ENCODE measurements at regions not wholly inside any gene's neighbourhood (a gene's known extent, or its start where the extent isn't known, plus 50 kb on each side); places are given as distances from the start of the nearest gene placed in this dataset.

DNA sequence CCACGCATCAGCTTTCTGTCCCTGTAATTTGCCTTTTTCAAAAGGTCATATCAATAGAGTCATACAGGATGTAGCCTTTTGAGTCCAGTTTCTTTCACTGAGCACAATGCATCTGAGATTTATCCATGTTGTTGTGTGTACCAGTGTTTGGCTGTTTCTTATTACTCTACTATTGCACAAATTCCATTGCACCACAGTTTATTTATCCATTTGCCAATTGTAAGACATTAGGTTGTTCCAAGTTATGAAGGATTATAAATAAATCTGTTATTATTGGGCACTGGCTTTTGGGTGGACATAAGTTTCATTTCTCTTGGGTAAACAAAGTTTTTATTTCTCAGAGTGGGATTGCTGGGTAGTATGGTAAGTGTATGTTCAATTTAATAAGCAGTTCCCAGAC, 68.3 kb upstream of the TBPL2 start:
- Histone ChIP-seq H3K27ac (ENCODE audit: low read depth in 2 of 2, low read length in 1 of 2) (no peak overlapping the region), H2AFZ (ENCODE audit: low read depth) (no peak overlapping the region), H3K79me2 (ENCODE audit: insufficient read depth) (no peaks in the 10 kb centered on the region), H3F3A (replicated peaks; ENCODE audit: insufficient read depth) (no peaks in the 10 kb centered on the region), H3K4me2 (no peak overlapping the region), H3K9me3 (no peaks in the 10 kb centered on the region), H4K20me1 (ENCODE audit: insufficient read depth) (no peaks in the 10 kb centered on the region), H3K9ac (no peak overlapping the region), H3K4me3 (ENCODE audit: low read depth in 2 of 2, low read length in 1 of 2) (no peak overlapping the region), H3K36me3 (replicated peaks in 1 of 2; ENCODE audit: control insufficient read depth in 1 of 2, insufficient read depth in 2 of 2, low read length in 1 of 2) (no peaks in the 10 kb centered on the region), H3K9me2 (no peaks in the 10 kb centered on the region), H3K27me3 (ENCODE audit: insufficient read depth) (no peaks in the 10 kb centered on the region), H3K4me1 (ENCODE audit: control insufficient read depth in 1 of 2, insufficient read depth in 2 of 2, low read depth in 1 of 2, low read length in 1 of 2) (no peaks in the 10 kb centered on the region; a peak in 1 of 4 replicates)
- POLR2A ChIA-PET, result no interaction called here
- TF ChIP-seq EP300 (IDR thresholded peaks at IDR 0.05; ENCODE audit: borderline replicate concordance in 1 of 2, low read depth in 1 of 2, low read length in 1 of 2) (no peak), EZH2phosphoT487 (IDR thresholded peaks at IDR 0.05; ENCODE audit: borderline replicate concordance, low read depth) (no peak), CHD2 (IDR thresholded peaks at IDR 0.05; ENCODE audit: low read length, partially characterized antibody) (no peak), POLR2AphosphoS5 (IDR thresholded peaks at IDR 0.05; ENCODE audit: low read depth, low read length) (no peak), RCOR1 (IDR thresholded peaks at IDR 0.05; ENCODE audit: low read length) (no peak), NFIC (IDR thresholded peaks at IDR 0.05; ENCODE audit: borderline replicate concordance) (no peak), FOXM1 (IDR thresholded peaks at IDR 0.05; ENCODE audit: low read depth) (no peak), NRF1 (IDR thresholded peaks at IDR 0.05; ENCODE audit: low read depth, low read length) (no peak), RFX5 (IDR thresholded peaks at IDR 0.05; ENCODE audit: low read length) (no peak)
- TF ChIP-seq, protein P1, sequence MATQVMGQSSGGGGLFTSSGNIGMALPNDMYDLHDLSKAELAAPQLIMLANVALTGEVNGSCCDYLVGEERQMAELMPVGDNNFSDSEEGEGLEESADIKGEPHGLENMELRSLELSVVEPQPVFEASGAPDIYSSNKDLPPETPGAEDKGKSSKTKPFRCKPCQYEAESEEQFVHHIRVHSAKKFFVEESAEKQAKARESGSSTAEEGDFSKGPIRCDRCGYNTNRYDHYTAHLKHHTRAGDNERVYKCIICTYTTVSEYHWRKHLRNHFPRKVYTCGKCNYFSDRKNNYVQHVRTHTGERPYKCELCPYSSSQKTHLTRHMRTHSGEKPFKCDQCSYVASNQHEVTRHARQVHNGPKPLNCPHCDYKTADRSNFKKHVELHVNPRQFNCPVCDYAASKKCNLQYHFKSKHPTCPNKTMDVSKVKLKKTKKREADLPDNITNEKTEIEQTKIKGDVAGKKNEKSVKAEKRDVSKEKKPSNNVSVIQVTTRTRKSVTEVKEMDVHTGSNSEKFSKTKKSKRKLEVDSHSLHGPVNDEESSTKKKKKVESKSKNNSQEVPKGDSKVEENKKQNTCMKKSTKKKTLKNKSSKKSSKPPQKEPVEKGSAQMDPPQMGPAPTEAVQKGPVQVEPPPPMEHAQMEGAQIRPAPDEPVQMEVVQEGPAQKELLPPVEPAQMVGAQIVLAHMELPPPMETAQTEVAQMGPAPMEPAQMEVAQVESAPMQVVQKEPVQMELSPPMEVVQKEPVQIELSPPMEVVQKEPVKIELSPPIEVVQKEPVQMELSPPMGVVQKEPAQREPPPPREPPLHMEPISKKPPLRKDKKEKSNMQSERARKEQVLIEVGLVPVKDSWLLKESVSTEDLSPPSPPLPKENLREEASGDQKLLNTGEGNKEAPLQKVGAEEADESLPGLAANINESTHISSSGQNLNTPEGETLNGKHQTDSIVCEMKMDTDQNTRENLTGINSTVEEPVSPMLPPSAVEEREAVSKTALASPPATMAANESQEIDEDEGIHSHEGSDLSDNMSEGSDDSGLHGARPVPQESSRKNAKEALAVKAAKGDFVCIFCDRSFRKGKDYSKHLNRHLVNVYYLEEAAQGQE (IDR thresholded peaks at IDR 0.05; ENCODE audit: low read depth, low read length), result no peak
- TF ChIP-seq, protein P2, sequence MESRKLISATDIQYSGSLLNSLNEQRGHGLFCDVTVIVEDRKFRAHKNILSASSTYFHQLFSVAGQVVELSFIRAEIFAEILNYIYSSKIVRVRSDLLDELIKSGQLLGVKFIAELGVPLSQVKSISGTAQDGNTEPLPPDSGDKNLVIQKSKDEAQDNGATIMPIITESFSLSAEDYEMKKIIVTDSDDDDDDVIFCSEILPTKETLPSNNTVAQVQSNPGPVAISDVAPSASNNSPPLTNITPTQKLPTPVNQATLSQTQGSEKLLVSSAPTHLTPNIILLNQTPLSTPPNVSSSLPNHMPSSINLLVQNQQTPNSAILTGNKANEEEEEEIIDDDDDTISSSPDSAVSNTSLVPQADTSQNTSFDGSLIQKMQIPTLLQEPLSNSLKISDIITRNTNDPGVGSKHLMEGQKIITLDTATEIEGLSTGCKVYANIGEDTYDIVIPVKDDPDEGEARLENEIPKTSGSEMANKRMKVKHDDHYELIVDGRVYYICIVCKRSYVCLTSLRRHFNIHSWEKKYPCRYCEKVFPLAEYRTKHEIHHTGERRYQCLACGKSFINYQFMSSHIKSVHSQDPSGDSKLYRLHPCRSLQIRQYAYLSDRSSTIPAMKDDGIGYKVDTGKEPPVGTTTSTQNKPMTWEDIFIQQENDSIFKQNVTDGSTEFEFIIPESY (IDR thresholded peaks at IDR 0.05; ENCODE audit: borderline replicate concordance, low read depth), result no peak
- TF ChIP-seq, protein P3, sequence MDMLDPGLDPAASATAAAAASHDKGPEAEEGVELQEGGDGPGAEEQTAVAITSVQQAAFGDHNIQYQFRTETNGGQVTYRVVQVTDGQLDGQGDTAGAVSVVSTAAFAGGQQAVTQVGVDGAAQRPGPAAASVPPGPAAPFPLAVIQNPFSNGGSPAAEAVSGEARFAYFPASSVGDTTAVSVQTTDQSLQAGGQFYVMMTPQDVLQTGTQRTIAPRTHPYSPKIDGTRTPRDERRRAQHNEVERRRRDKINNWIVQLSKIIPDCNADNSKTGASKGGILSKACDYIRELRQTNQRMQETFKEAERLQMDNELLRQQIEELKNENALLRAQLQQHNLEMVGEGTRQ (IDR thresholded peaks at IDR 0.05; ENCODE audit: borderline replicate concordance, low read depth, low read length), result no peak
- TF ChIP-seq, protein P4, sequence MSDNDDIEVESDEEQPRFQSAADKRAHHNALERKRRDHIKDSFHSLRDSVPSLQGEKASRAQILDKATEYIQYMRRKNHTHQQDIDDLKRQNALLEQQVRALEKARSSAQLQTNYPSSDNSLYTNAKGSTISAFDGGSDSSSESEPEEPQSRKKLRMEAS (IDR thresholded peaks at IDR 0.05; ENCODE audit: low read depth), result no peak
- TF ChIP-seq, protein P5, sequence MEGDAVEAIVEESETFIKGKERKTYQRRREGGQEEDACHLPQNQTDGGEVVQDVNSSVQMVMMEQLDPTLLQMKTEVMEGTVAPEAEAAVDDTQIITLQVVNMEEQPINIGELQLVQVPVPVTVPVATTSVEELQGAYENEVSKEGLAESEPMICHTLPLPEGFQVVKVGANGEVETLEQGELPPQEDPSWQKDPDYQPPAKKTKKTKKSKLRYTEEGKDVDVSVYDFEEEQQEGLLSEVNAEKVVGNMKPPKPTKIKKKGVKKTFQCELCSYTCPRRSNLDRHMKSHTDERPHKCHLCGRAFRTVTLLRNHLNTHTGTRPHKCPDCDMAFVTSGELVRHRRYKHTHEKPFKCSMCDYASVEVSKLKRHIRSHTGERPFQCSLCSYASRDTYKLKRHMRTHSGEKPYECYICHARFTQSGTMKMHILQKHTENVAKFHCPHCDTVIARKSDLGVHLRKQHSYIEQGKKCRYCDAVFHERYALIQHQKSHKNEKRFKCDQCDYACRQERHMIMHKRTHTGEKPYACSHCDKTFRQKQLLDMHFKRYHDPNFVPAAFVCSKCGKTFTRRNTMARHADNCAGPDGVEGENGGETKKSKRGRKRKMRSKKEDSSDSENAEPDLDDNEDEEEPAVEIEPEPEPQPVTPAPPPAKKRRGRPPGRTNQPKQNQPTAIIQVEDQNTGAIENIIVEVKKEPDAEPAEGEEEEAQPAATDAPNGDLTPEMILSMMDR (IDR thresholded peaks at IDR 0.05), result no peak
- WGBS (ENCODE audit: low lambda C conversion rate), result 100% methylated on average over 1 of the region's 1 CpG
- CTCF ChIA-PET, result no interaction called here
- DNase-seq, result no peak

Measured in SK-N-SH (cell line).